GM10266 (cell line): ENCODE measurements at regions not wholly inside any gene's neighbourhood (a gene's known extent, or its start where the extent isn't known, plus 50 kb on each side); places are given as distances from the start of the nearest gene placed in this dataset.

ENCODE experiments used
- DNase-seq: peaks from one replicate; pipeline ENCODE4 v3.0.0; 2012; ENCODE audit errors: extremely low spot score
- TF ChIP-seq, protein P1 (sequence below): IDR thresholded peaks from 2 replicates; pipeline ENCODE4 v1.5.1; 2012; ENCODE audit warnings: mild to moderate bottlenecking, low read depth; ENCODE audit not compliant: control insufficient read depth, insufficient read depth; ENCODE audit errors: missing control alignments

DNA sequence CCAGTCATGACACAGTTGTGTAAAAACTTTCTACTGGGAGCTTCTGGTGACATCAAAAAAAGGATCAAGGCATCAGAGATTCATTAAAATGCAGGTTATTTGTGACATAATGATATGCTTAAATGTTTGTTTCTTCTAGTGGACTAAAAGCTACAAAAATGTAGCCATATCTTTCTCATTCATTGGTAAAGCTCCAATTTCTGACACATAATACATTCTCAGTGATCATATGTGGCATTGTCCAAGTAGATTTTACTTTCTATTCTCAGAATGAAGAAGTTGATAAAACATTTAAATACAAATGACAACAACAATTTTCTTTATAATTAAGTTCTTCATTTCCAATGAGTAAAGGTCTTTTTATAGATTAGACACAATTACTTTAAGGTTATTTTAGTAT is 71.0 kb upstream of the ARHGEF26 start:
- TF ChIP-seq, protein P1, sequence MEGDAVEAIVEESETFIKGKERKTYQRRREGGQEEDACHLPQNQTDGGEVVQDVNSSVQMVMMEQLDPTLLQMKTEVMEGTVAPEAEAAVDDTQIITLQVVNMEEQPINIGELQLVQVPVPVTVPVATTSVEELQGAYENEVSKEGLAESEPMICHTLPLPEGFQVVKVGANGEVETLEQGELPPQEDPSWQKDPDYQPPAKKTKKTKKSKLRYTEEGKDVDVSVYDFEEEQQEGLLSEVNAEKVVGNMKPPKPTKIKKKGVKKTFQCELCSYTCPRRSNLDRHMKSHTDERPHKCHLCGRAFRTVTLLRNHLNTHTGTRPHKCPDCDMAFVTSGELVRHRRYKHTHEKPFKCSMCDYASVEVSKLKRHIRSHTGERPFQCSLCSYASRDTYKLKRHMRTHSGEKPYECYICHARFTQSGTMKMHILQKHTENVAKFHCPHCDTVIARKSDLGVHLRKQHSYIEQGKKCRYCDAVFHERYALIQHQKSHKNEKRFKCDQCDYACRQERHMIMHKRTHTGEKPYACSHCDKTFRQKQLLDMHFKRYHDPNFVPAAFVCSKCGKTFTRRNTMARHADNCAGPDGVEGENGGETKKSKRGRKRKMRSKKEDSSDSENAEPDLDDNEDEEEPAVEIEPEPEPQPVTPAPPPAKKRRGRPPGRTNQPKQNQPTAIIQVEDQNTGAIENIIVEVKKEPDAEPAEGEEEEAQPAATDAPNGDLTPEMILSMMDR = no peak
- DNase-seq = no peak

- no peak for DNase-seq
- TF ChIP-seq, protein P1 = no peak
These were observed 70.4 kb upstream of the ARHGEF26 start for GRCh38 chr3:154050766-154051165.

DNA sequence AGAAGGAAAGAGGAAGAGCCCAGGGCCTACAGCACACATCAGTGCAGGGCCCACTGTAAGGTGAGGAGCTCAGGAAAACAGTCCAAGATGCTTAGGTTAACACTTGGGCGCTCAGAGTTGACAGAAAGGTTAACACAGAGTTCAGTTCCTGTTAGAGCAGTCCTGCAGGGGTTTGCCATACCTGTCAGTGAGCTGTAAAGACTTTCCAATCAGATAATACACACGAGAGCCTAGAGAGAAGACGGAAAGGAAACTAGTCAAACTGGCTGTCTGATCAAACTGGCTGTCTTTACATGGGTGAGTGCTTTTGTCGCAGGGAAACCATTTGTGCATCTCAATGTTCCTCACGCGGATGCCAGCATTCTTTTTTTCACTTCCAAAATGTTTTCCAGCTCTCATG is 61.4 kb upstream of the ARHGEF26 start:
- no peak for DNase-seq
- TF ChIP-seq, protein P1 = no peak

- no peak for DNase-seq
- TF ChIP-seq, protein P1 = no peak
These were observed 60.8 kb upstream of the ARHGEF26 start for GRCh38 chr3:154060238-154061000.

GRCh38 chr3:154061001-154061370 is 60.2 kb upstream of the ARHGEF26 start:
- TF ChIP-seq, protein P1 = no peak

DNA sequence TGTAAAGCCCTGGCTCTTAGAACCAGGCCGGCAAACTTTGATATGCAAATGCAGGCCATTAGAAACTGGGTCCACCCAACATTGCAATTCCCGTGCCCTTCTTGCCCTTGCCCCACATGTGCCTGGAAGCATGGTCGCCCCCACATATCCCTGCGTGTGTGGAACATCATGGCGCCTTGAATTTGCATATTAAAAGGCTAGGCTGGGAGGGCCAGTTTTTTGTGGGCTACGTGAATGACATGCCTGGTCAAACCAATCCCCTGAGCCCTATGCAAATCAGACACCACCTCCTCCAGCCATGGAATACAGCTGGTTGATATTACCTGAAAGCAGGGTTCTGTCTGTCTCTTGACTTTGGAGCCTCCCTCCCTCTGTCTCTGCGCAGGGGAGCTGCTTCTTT is 58.7 kb upstream of the ARHGEF26 start:
- DNase-seq = no peak
- TF ChIP-seq, protein P1 = no peak

More at GRCh38 chr3:154061001-154061370, 60.2 kb upstream of the ARHGEF26 start:
- no peak for DNase-seq

DNA sequence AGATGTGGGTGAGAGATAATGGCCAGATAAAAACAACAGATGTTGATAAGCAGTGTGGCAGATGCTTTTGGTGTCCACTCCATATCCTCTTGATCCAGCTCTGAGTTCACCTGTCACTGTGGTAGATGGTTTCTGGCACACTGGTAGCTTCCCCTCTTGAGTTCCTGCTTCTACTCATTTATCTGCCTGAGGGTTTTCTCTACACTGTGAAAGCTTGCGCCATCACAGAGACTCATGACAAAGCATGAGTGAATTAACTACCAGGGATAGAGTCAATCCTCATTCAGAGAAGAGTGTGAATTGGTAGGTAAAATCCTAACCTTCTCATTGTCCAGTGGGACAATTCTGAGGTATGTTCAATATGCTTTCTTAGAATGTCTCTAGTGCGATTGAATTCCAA is 50.0 kb upstream of the ARHGEF26 start:
- DNase-seq = no peak
- TF ChIP-seq, protein P1 = no peak
